HEK293T (cell line): ENCODE measurements at regions not wholly inside any gene's neighbourhood (a gene's known extent, or its start where the extent isn't known, plus 50 kb on each side); places are given as distances from the start of the nearest gene placed in this dataset.

Experiments used
- BHLHE40 ChIP-seq: fragments of 450-650 bp; IDR thresholded peaks from 2 replicates; pipeline ENCODE4 v1.6.1; 2016; ENCODE audit warnings: mild to moderate bottlenecking, moderate library complexity, borderline replicate concordance
- ELF4 ChIP-seq: fragments of 450-650 bp; IDR thresholded peaks from 2 replicates; pipeline ENCODE4 v1.6.1; 2017; ENCODE audit warnings: antibody characterized with exemption
- FOXA1 ChIP-seq: fragments of 450-650 bp; IDR thresholded peaks from 2 replicates; pipeline ENCODE4 v1.6.1; 2016; ENCODE audit warnings: mild to moderate bottlenecking
- L3MBTL2 ChIP-seq: fragments of 450-650 bp; conservative IDR thresholded peaks from 2 replicates; pipeline ENCODE4 v1.6.1; 2016; ENCODE audit warnings: mild to moderate bottlenecking
- LEF1 ChIP-seq: fragments of 450-650 bp; IDR thresholded peaks from 2 replicates; pipeline ENCODE4 v1.6.1; 2017; ENCODE audit warnings: mild to moderate bottlenecking, borderline replicate concordance
- SUZ12 ChIP-seq: fragments of 450-650 bp; IDR thresholded peaks from 2 replicates; pipeline ENCODE4 v1.6.1; 2016; ENCODE audit warnings: mild to moderate bottlenecking
- TARDBP ChIP-seq: fragments of 450-650 bp; IDR thresholded peaks from 2 replicates; pipeline ENCODE4 v1.6.1; 2016
- ZNF384 ChIP-seq: fragments of 450-650 bp; IDR thresholded peaks from 2 replicates; pipeline ENCODE4 v1.6.1; 2016

DNA sequence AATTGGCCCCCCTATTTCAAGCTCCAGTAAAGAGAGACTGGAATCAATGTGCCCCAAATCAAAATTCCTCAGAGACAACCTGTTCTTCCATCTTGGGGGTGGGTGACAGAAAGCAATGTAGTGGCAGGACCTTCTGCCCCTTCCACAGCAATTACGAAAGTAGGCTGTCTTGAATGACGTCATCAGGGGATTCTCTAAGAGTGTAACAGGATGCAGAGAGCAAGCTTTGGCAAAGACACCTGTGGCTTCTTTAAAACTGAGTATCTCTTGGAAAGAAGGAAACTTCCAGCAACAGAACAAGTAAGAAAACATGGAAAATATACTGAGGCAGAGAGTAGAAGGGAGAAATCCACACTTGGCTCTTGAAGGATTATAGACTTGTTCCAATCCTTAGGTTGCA is 247.6 kb upstream of the PDE4D start:
- TF ChIP-seq FOXA1 (no peak), LEF1 (no peak), L3MBTL2 (no peak), TARDBP (no peak), ZNF384 (no peak), BHLHE40 (no peak), ELF4 (no peak), SUZ12 (no peak)
